ENCODE measurements at regions not wholly inside any gene's neighbourhood (a gene's known extent, or its start where the extent isn't known, plus 50 kb on each side); places are given as distances from the start of the nearest gene placed in this dataset.

- TF ChIP-seq CTCF (IDR thresholded peaks at IDR 0.05) (no peak), POLR2AphosphoS5 (IDR thresholded peaks at IDR 0.05; ENCODE audit: insufficient read depth in 1 of 2, low read depth in 1 of 2) (no peak), POLR2A (IDR thresholded peaks at IDR 0.05) (no peak)
These were observed 646.9 kb downstream of the FAT4 start for GRCh38 chr4:125961626-125962025.
